Transverse colon (tissue), 4 donors: ENCODE measurements at regions not wholly inside any gene's neighbourhood (a gene's known extent, or its start where the extent isn't known, plus 50 kb on each side); places are given as distances from the start of the nearest gene placed in this dataset.

Source experiments
- POLR2AphosphoS5 ChIP-seq, 3 donors: sonication (generic); formaldehyde crosslinking; IDR thresholded peaks; one replicate each; pipeline ENCODE4 v1.6.1; 2016; ENCODE audit warnings: antibody characterized with exemption in 3 of 3
- TF ChIP-seq, protein P1 (sequence below), 5 experiments: fragments of 200-600 bp in 3 of 5; fragments of 450-650 bp in 2 of 5; sonication (generic) in 3 of 5; IDR thresholded peaks; 1 replicate in 2 of 5; 2 replicates in 3 of 5; pipeline ENCODE4 v1.5.1; 2016 to 2017; ENCODE audit warnings: antibody characterized with exemption in 5 of 5, inconsistent platforms in 3 of 5, mild to moderate bottlenecking in 2 of 5, moderate library complexity in 1 of 5

GRCh38 chr2:105615305-105615704, 129.4 kb upstream of the NCK2 start:
- TF ChIP-seq POLR2AphosphoS5 (IDR thresholded peaks at IDR 0.05): peak in 1 of 3 donors; percentile 38
- TF ChIP-seq, protein P1, sequence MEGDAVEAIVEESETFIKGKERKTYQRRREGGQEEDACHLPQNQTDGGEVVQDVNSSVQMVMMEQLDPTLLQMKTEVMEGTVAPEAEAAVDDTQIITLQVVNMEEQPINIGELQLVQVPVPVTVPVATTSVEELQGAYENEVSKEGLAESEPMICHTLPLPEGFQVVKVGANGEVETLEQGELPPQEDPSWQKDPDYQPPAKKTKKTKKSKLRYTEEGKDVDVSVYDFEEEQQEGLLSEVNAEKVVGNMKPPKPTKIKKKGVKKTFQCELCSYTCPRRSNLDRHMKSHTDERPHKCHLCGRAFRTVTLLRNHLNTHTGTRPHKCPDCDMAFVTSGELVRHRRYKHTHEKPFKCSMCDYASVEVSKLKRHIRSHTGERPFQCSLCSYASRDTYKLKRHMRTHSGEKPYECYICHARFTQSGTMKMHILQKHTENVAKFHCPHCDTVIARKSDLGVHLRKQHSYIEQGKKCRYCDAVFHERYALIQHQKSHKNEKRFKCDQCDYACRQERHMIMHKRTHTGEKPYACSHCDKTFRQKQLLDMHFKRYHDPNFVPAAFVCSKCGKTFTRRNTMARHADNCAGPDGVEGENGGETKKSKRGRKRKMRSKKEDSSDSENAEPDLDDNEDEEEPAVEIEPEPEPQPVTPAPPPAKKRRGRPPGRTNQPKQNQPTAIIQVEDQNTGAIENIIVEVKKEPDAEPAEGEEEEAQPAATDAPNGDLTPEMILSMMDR (IDR thresholded peaks at IDR 0.05): no peak
